SK-N-SH (cell line): ENCODE measurements at regions not wholly inside any gene's neighbourhood (a gene's known extent, or its start where the extent isn't known, plus 50 kb on each side); places are given as distances from the start of the nearest gene placed in this dataset.

Source experiments
- CTCF ChIA-PET: fragments of 300-600, 350-600 bp; formaldehyde crosslinking; extraction: SDS; loops from one replicate; lab custom pipeline; 2021; lab: Yijun Ruan, JAX
- POLR2A ChIA-PET: fragments of 350-600 bp; sonication (Branson Sonifier 250); formaldehyde crosslinking; extraction: SDS; loops from one replicate; lab custom pipeline; 2020; ENCODE audit warnings: antibody characterized with exemption, inconsistent platforms; lab: Yijun Ruan, JAX
- DNase-seq: peaks from one replicate; pipeline ENCODE4 v3.0.0; 2012
- H2AFZ ChIP-seq: fragments of 200-600 bp; sonication (generic); 2 replicates; pipeline ENCODE4 v1.8.1; 2016; ENCODE audit warnings: antibody characterized with exemption, mild to moderate bottlenecking, low read depth
- H3F3A ChIP-seq: fragments of 200-600 bp; sonication (generic); replicated peaks from 2 replicates; pipeline ENCODE3; 2016; ENCODE audit warnings: antibody characterized with exemption, mild to moderate bottlenecking; ENCODE audit not compliant: insufficient read depth
- H3K27ac ChIP-seq, 2 experiments: fragments of 200-500 bp in 1 of 2; fragments of 200-600 bp in 1 of 2; sonication (Bioruptor generic) in 1 of 2; sonication (generic), shearing (Covaris generic) in 1 of 2; 2 replicates each; pipeline versions ENCODE4 v1.5.1 to v1.6.1; 2014 to 2016; ENCODE audit warnings: low read depth in 2 of 2, inconsistent platforms in 1 of 2, low read length in 1 of 2, mild to moderate bottlenecking in 1 of 2, mixed read lengths in 1 of 2
- H3K27me3 ChIP-seq: fragments of 200-600 bp; sonication (generic), shearing (Covaris generic); 2 replicates; pipeline ENCODE4 v1.6.1; 2016; ENCODE audit warnings: mixed run types; ENCODE audit not compliant: insufficient read depth
- H3K36me3 ChIP-seq, 2 experiments: fragments of 200-500 bp in 1 of 2; fragments of 200-600 bp in 1 of 2; sonication (Bioruptor generic) in 1 of 2; sonication (generic) in 1 of 2; replicated peaks in 1 of 2; 2 replicates each; pipeline versions ENCODE3 to v1.5.1; 2014 to 2016; ENCODE audit warnings: low read length in 1 of 2, mild to moderate bottlenecking in 1 of 2; ENCODE audit not compliant: insufficient read depth in 2 of 2, control insufficient read depth in 1 of 2
- H3K4me1 ChIP-seq, 2 experiments: fragments of 200-500 bp in 1 of 2; fragments of 200-600 bp in 1 of 2; sonication (Bioruptor generic) in 1 of 2; sonication (generic), shearing (Covaris generic) in 1 of 2; 2 replicates each; pipeline versions ENCODE4 v1.5.1 to v1.6.1; 2014 to 2016; ENCODE audit warnings: low read depth in 1 of 2, low read length in 1 of 2, mixed run types in 1 of 2; ENCODE audit not compliant: insufficient read depth in 2 of 2, control insufficient read depth in 1 of 2
- H3K4me2 ChIP-seq: fragments of 200-600 bp; sonication (generic), shearing (Covaris generic); 2 replicates; pipeline ENCODE4 v1.6.1; 2017; ENCODE audit warnings: mixed run types
- H3K4me3 ChIP-seq, 2 experiments: fragments of 200-500 bp in 1 of 2; fragments of 200-600 bp in 1 of 2; sonication (Bioruptor generic) in 1 of 2; sonication (generic), shearing (Covaris generic) in 1 of 2; 2 replicates each; pipeline versions ENCODE4 v1.5.1 to v1.8.1; 2014 to 2016; ENCODE audit warnings: low read depth in 2 of 2, inconsistent platforms in 1 of 2, low read length in 1 of 2, mild to moderate bottlenecking in 1 of 2, mixed read lengths in 1 of 2, moderate library complexity in 1 of 2
- H3K79me2 ChIP-seq: fragments of 200-600 bp; sonication (generic); 2 replicates; pipeline ENCODE4 v1.8.1; 2017; ENCODE audit warnings: mild to moderate bottlenecking; ENCODE audit not compliant: insufficient read depth
- H3K9ac ChIP-seq: fragments of 200-600 bp; sonication (generic); 2 replicates; pipeline ENCODE4 v1.6.1; 2017; ENCODE audit warnings: mixed run types
- H3K9me2 ChIP-seq: fragments of 200-600 bp; sonication (generic); 2 replicates; pipeline ENCODE4 v1.6.1; 2017; ENCODE audit warnings: mixed run types
- H3K9me3 ChIP-seq: fragments of 200-600 bp; sonication (generic); 2 replicates; pipeline ENCODE4 v1.6.1; 2017; ENCODE audit warnings: mixed run types, mild to moderate bottlenecking, moderate library complexity
- H4K20me1 ChIP-seq: fragments of 200-600 bp; sonication (generic); 2 replicates; pipeline ENCODE4 v1.6.1; 2017; ENCODE audit warnings: mild to moderate bottlenecking, mixed run types; ENCODE audit not compliant: insufficient read depth
- CHD2 ChIP-seq: fragments of 150-350 bp; IDR thresholded peaks from 2 replicates; pipeline ENCODE4 v1.6.1; 2018; ENCODE audit warnings: low read length; ENCODE audit not compliant: partially characterized antibody
- EZH2phosphoT487 ChIP-seq: fragments of 200-600 bp; sonication (generic); IDR thresholded peaks from 2 replicates; pipeline ENCODE4 v1.6.1; 2017; ENCODE audit warnings: low read depth, mixed run types, mild to moderate bottlenecking, antibody characterized with exemption, moderate library complexity, borderline replicate concordance
- FOSL2 ChIP-seq: IDR thresholded peaks from 2 replicates; pipeline ENCODE4 v1.4.0; 2012; ENCODE audit warnings: low read depth, mild to moderate bottlenecking, moderate library complexity, borderline replicate concordance
- FOXJ3 ChIP-seq: sonication (generic); formaldehyde crosslinking; IDR thresholded peaks from 2 replicates; pipeline ENCODE4 v1.5.1; 2020; ENCODE audit warnings: mild to moderate bottlenecking, missing genetic modification reagents
- GABPA ChIP-seq: IDR thresholded peaks from 2 replicates; pipeline ENCODE4 v1.4.0; 2012; ENCODE audit warnings: low read depth, mild to moderate bottlenecking
- NRF1 ChIP-seq: IDR thresholded peaks from 2 replicates; pipeline ENCODE4 v1.6.1; 2012; ENCODE audit warnings: low read depth, mild to moderate bottlenecking, low read length
- RCOR1 ChIP-seq: fragments of 150-350 bp; IDR thresholded peaks from 2 replicates; pipeline ENCODE4 v1.6.1; 2017; ENCODE audit warnings: antibody characterized with exemption, low read length
- RXRA ChIP-seq: IDR thresholded peaks from 2 replicates; pipeline ENCODE4 v1.4.0; 2012; ENCODE audit warnings: low read depth, mild to moderate bottlenecking, borderline replicate concordance
- SIN3A ChIP-seq: IDR thresholded peaks from 2 replicates; pipeline ENCODE4 v1.6.1; 2012; ENCODE audit warnings: low read depth, mild to moderate bottlenecking, low read length, moderate library complexity, borderline replicate concordance
- SMC3 ChIP-seq: IDR thresholded peaks from 2 replicates; pipeline ENCODE4 v1.6.1; 2012; ENCODE audit warnings: low read depth, low read length, improper control_type of control experiment
- WGBS: methylation state at CpG from one replicate; pipeline ENCODE4 v1.1.6; 2017; ENCODE audit warnings: low lambda C conversion rate; 5-methylcytosine and 5-hydroxymethylcytosine counted together
- TF ChIP-seq, protein P1 (sequence below): fragments of 150-350 bp; IDR thresholded peaks from 2 replicates; pipeline ENCODE4 v1.6.1; 2017; ENCODE audit warnings: antibody characterized with exemption, low read length, low read depth, borderline replicate concordance
- TF ChIP-seq, protein P2 (sequence below): IDR thresholded peaks from 2 replicates; pipeline ENCODE4; 2012
- TF ChIP-seq, protein P3 (sequence below): IDR thresholded peaks from 2 replicates; pipeline ENCODE4 v1.6.1; 2012; ENCODE audit warnings: mild to moderate bottlenecking, low read depth, low read length, moderate library complexity
- TF ChIP-seq, protein P4 (sequence below): IDR thresholded peaks from 2 replicates; pipeline ENCODE4 v1.4.0; 2012; ENCODE audit warnings: low read depth
- TF ChIP-seq, protein P5 (sequence below): fragments of 200-600 bp; sonication (generic); IDR thresholded peaks from 2 replicates; pipeline ENCODE4 v1.6.1; 2017; ENCODE audit warnings: antibody characterized with exemption, mild to moderate bottlenecking, moderate library complexity

DNA sequence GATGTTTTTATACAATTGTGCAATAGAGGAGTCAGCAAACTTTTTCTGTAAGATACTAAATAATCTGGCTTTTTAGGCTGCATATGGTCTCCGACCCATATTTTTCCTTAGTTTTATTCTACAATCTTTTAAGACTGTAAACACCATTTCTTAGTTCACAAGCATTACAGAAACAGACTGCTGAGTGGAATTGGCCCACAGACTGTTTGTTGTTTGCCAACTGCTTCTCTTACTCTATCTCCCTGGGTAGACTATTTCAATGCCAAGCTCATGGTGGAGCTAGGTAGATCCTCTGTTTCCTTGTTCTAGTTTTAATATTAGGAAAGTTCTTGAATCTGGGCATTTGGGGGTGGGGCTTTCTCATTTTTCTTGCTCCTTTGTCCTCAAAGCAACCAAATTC is 857.6 kb downstream of the TLE1 start:
- POLR2A ChIA-PET: no interaction called here
- Histone ChIP-seq H3K27me3 (no peaks in the 10 kb centered on the region), H3K27ac (no peak overlapping the region), H3K4me3 (no peak overlapping the region), H3K9me2 (no peaks in the 10 kb centered on the region), H3K36me3 (no peaks in the 10 kb centered on the region)
- CTCF ChIA-PET: no interaction called here
- no peak for DNase-seq
- TF ChIP-seq SIN3A: no peak
- TF ChIP-seq, protein P1, sequence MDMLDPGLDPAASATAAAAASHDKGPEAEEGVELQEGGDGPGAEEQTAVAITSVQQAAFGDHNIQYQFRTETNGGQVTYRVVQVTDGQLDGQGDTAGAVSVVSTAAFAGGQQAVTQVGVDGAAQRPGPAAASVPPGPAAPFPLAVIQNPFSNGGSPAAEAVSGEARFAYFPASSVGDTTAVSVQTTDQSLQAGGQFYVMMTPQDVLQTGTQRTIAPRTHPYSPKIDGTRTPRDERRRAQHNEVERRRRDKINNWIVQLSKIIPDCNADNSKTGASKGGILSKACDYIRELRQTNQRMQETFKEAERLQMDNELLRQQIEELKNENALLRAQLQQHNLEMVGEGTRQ: no peak
- no peak for TF ChIP-seq NRF1
- TF ChIP-seq, protein P2, sequence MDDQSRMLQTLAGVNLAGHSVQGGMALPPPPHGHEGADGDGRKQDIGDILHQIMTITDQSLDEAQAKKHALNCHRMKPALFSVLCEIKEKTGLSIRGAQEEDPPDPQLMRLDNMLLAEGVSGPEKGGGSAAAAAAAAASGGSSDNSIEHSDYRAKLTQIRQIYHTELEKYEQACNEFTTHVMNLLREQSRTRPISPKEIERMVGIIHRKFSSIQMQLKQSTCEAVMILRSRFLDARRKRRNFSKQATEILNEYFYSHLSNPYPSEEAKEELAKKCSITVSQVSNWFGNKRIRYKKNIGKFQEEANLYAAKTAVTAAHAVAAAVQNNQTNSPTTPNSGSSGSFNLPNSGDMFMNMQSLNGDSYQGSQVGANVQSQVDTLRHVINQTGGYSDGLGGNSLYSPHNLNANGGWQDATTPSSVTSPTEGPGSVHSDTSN: no peak
- TF ChIP-seq FOSL2: no peak
- TF ChIP-seq, protein P3, sequence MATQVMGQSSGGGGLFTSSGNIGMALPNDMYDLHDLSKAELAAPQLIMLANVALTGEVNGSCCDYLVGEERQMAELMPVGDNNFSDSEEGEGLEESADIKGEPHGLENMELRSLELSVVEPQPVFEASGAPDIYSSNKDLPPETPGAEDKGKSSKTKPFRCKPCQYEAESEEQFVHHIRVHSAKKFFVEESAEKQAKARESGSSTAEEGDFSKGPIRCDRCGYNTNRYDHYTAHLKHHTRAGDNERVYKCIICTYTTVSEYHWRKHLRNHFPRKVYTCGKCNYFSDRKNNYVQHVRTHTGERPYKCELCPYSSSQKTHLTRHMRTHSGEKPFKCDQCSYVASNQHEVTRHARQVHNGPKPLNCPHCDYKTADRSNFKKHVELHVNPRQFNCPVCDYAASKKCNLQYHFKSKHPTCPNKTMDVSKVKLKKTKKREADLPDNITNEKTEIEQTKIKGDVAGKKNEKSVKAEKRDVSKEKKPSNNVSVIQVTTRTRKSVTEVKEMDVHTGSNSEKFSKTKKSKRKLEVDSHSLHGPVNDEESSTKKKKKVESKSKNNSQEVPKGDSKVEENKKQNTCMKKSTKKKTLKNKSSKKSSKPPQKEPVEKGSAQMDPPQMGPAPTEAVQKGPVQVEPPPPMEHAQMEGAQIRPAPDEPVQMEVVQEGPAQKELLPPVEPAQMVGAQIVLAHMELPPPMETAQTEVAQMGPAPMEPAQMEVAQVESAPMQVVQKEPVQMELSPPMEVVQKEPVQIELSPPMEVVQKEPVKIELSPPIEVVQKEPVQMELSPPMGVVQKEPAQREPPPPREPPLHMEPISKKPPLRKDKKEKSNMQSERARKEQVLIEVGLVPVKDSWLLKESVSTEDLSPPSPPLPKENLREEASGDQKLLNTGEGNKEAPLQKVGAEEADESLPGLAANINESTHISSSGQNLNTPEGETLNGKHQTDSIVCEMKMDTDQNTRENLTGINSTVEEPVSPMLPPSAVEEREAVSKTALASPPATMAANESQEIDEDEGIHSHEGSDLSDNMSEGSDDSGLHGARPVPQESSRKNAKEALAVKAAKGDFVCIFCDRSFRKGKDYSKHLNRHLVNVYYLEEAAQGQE: no peak
- TF ChIP-seq RXRA: no peak
- TF ChIP-seq RCOR1: no peak
- TF ChIP-seq, protein P4, sequence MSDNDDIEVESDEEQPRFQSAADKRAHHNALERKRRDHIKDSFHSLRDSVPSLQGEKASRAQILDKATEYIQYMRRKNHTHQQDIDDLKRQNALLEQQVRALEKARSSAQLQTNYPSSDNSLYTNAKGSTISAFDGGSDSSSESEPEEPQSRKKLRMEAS: no peak
- TF ChIP-seq SMC3: no peak
- TF ChIP-seq, protein P5, sequence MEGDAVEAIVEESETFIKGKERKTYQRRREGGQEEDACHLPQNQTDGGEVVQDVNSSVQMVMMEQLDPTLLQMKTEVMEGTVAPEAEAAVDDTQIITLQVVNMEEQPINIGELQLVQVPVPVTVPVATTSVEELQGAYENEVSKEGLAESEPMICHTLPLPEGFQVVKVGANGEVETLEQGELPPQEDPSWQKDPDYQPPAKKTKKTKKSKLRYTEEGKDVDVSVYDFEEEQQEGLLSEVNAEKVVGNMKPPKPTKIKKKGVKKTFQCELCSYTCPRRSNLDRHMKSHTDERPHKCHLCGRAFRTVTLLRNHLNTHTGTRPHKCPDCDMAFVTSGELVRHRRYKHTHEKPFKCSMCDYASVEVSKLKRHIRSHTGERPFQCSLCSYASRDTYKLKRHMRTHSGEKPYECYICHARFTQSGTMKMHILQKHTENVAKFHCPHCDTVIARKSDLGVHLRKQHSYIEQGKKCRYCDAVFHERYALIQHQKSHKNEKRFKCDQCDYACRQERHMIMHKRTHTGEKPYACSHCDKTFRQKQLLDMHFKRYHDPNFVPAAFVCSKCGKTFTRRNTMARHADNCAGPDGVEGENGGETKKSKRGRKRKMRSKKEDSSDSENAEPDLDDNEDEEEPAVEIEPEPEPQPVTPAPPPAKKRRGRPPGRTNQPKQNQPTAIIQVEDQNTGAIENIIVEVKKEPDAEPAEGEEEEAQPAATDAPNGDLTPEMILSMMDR: no peak
- no peak for TF ChIP-seq GABPA
- no peak for TF ChIP-seq EZH2phosphoT487
- no peak for TF ChIP-seq CHD2
- TF ChIP-seq FOXJ3 (CRISPR knock-in tag): no peak
- TF ChIP-seq, all 33 proteins: peak for 0
- no peaks in the 10 kb centered on the region for H3K79me2 ChIP-seq
- H4K20me1 ChIP-seq: no peaks in the 10 kb centered on the region
- H3K9me3 ChIP-seq: no peaks in the 10 kb centered on the region
- no peak overlapping the region for H3K4me2 ChIP-seq
- 19% methylated on average over 1 of the region's 1 CpG for WGBS
- H3F3A ChIP-seq: no peaks in the 10 kb centered on the region
- no peak overlapping the region for H2AFZ ChIP-seq
- H3K9ac ChIP-seq: no peak overlapping the region
- no peaks in the 10 kb centered on the region for H3K4me1 ChIP-seq
